ENCODE measurements at regions not wholly inside any gene's neighbourhood (a gene's known extent, or its start where the extent isn't known, plus 50 kb on each side); places are given as distances from the start of the nearest gene placed in this dataset.

- TF ChIP-seq CTCF (IDR thresholded peaks at IDR 0.05) (no peak), POLR2A (IDR thresholded peaks at IDR 0.05) (no peak)
Observed at GRCh38 chr6:97687916-97688315, 404.9 kb upstream of the MMS22L start.
